ENCODE measurements at regions not wholly inside any gene's neighbourhood (a gene's known extent, or its start where the extent isn't known, plus 50 kb on each side); places are given as distances from the start of the nearest gene placed in this dataset.

GRCh38 chr1:80418134-80418533 is 1382.6 kb upstream of the ADGRL2 start:
- no peak for DNase-seq (ENCODE audit: low spot score)

DNA sequence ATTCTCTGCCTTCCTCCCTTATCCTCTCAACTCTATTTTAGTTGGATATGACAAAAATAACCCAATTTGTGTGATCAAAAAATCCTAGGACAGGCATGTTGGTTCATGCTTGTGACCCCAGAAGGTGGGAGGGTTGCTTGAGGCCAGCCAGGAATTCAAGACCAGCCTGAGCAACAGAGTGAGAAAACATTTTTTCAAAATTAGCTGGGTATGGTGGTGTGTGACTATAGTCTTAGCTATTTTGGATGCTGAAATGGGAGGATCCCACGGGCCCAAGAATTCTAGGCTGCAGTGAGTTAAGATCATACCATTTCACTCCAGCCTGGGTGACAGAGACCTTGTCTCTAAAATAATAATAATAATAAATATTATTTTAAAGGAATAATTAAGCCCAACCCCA is 1383.1 kb upstream of the ADGRL2 start:
- DNase-seq (ENCODE audit: low spot score): peak; percentile 53

GRCh38 chr1:80413969-80414368 is 1386.8 kb upstream of the ADGRL2 start:
- no peak for DNase-seq (ENCODE audit: low spot score)

- DNase-seq (ENCODE audit: low spot score): no peak
Observed at GRCh38 chr1:80410233-80410632, 1390.5 kb upstream of the ADGRL2 start.

DNA sequence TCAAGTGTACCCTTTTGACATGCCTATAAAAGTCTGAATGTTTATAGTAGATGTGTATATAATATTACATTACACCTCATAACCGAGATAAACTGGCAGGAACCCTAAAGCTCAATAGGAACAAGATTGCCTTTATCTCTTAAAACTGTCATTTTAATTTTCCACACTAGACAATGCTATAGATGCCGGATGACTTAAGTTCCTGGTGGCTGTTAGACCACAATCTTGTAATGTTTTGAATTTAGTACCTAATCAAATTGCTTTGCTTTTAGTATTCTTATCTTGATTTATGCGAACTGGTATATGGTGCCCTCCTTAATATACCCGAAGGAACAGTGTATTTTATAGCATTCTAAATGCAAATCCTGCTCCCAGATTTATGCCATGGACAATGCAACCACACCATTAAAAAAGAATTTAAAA is 1397.0 kb upstream of the ADGRL4 start:
- no peak for DNase-seq (ENCODE audit: low spot score)

DNA sequence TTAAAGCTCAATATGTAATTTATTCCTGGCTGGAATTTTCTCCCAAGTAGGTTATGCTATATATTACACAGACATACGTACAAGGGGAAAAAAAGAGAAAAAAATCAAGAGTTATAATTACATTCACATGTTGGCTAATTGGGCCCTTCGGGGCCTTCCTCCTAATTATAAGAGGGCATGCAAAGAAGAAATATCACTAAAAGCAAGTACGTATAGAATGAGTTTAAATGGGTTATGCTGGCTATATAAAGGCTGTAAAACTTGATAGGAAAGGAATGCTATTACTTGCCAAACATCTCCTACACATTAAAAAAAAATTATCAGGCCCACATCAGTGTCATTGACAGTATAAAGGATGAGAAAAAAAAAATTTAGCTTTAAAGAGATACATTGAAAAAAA is 1396.1 kb upstream of the ADGRL4 start:
- DNase-seq (ENCODE audit: low spot score): no peak

DNA sequence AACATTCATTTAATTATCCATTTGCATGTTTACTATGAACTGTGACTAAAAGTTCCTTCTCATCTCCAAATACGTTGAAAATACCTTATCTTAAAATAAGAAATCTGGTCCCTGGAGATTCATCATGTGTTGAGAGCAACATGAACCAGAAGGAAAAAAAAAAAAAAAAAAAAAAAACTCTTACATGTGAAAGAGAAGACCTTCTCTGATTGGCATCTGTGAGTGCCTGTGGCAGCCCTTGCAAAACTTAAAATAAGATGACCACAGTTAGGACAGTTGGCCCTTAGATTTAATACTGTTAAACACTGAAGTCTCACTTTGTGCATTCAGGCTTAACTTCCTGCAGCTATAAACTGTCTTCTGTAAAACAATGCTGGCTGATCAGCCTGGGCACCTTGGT is 1395.2 kb upstream of the ADGRL4 start:
- no peak for DNase-seq (ENCODE audit: low spot score)

GRCh38 chr1:80392529-80392928 is 1386.0 kb upstream of the ADGRL4 start:
- no peak for DNase-seq (ENCODE audit: low spot score)

GRCh38 chr1:80385650-80386049 is 1379.1 kb upstream of the ADGRL4 start:
- no peak for DNase-seq (ENCODE audit: low spot score)

DNA sequence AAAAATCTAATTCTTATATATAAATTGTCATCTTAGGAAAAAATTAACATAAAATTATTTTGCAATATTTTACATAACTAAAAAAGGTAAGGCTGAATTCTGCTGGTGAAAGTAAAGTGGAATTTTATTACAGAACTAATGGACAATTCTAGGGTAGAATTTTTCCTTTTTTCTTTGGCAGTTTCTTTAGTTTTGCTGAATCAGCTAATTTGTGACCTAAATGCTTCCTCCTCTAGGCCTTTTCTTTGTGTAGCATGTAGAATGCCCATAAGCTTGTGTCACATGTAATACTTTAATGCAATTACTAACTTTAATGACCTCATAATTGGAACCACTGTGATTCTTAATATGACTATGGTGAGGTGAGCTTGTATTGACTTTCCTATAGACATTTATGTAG is 1378.4 kb upstream of the ADGRL4 start:
- DNase-seq (ENCODE audit: low spot score): no peak

GRCh38 chr1:80384083-80384830 is 1377.7 kb upstream of the ADGRL4 start:
- no peak for DNase-seq (ENCODE audit: low spot score)

DNA sequence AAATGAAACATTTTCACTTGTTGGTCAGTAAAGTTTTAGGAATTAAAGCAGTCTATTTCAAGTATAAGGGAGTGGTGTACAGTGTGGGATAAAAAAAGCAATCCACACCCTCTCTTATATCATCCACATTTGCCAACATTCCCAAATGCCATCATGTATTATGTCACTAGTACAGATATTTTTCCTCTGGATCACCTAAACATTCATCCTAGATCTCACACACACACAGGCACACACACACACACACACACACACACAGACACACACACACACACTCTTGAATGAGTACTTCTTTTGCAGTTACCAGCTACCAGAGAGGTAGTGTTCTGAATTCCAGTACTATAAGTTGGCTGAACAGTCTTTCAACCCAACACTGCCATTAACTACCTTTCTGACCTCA is 1369.1 kb upstream of the ADGRL4 start:
- peak; percentile 73 for DNase-seq (ENCODE audit: low spot score)

DNA sequence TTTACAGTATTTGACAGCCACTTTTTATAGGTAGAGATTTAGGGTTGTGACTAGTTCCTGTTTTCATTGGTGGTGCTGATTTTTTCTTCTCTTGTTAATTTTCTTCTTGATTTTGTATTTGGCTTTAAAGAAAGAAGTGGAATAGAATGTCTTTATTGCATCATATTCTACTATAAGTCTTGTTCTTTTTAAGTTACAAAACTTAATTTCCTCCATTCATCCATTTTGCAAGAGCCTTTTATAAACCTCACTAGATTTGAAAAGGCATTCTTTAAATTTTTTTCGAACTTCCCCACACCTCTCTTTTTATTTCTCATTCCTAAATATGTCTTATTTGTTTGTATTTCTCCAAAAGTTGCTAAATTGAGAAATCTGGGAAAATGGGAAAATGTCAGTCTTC is 1368.6 kb upstream of the ADGRL4 start:
- no peak for DNase-seq (ENCODE audit: low spot score)

- no peak for DNase-seq (ENCODE audit: low spot score)
Observed at GRCh38 chr1:80369780-80370179, 1363.2 kb upstream of the ADGRL4 start.

DNA sequence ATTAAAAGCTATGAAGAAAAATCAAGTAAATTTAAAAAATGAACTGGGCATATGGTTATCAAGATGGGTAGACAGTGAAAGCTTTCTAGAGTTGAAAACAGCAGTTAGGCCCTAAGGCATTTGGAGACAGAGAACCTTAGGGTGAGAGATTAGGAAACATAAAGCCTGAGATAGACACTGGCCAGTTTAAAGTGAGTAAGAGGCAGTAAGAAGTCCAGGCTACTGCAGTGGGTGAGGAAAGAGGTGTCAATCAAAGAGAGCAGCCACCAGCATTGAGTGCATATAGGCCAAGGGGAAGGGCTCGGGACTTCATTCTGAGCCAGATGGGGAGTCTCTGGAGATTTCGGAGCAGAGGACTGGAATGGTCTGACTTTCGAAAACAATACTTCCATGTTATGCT is 1360.5 kb upstream of the ADGRL4 start:
- no peak for DNase-seq (ENCODE audit: low spot score)

DNA sequence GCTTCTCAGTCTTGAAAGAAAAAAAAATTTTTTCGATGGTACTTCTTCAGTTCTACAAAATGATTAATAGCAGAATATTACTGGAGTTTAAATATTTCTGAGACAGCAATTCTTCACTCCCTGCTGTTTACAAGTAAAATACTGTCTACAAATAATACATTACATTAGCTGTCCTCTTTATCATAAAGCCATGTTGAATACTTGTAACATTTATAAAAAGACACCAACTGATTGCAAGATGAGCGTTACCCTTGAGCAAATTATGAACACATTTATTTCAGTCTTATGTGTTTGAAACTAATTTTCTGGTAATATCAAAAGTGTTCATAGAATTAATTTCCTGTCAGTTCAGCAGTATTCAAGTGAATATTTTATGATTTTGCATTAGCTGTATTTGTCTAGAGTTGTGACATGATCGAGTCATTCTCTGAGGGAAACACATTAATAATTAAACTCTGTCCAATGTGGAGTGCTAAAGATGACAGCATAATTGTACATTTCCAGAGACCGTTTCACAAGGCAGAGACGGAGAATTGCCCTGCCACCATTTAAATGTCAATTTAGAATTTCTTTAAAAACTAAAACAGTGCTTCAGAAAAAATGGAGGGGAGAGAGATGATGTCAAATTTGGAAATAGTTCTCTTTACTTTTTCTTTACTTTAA is 1359.0 kb upstream of the ADGRL4 start:
- DNase-seq (ENCODE audit: low spot score): no peak

DNA sequence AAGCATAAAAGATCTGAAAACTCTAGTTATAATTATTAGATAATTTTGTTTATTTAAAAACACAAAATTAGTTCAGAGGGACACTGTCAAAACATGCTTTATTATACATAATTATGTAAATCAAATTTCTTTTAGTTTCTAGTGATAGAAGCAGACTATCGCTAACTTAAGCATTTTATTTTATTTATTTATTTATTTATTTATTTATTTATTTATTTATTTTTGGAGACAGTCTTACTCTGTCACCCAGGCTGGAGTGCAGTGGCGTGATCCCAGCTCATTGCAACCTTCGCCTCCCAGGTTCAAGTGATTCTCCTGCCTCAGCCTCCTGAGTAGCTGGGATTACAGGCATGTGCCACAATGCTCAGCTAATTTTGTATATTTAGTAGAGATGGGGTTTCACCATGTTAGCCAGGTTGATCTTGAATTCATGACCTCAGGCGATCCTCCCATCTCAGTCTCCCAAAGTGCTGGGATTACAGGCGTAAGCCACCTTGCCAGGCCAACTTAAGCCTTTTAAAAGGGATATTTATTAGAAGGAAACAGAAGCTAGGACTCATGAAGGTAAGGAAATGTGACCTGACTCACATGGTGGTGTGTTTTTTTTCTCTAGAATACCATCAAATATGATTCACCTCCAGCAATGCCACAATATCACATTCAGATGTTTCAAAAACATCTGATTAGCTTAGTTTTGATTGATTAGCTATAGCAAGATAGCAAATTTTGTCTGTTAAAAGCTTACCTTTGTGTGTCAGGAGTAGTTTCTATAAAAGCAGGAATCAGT is 1357.4 kb upstream of the ADGRL4 start:
- DNase-seq (ENCODE audit: low spot score): no peak

DNA sequence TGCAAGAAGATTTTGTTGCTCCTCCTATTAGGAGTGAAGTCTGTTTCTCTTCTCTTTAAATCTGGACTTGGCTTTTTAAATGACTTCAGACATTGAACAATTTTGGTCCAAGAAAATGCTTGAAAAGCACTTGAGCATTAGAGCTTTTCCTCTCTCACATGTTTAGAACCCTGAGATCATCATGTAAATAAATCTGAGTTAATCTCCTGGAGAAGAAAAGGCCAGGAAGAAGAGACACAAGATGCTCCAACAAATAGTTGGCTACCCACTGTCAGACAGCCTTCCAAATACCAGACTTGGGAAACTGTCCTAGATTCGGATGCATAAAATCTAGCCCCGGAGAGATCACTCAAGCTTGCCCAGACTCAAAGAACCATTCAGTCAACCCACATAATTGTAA is 1353.1 kb upstream of the ADGRL4 start:
- DNase-seq (ENCODE audit: low spot score): no peak

DNA sequence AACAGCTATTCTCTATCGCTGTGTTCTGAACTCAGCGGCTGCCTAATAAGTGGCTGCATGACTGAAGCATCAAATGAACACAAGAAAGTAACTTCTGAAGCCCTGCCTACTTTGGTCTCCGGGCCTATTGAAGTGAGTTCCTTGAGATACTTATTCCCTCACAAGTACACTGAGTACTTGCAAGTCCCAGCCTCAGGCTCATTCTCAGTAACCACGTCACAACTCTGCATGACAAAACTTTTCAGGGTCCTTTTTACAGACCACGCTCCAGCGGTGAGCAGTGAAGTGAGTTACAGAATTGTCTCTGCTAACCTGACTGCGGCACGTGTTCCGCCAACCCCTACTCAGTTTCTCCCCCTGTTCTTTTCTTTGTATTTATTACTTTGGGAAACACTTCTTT is 1342.7 kb upstream of the ADGRL4 start:
- no peak for DNase-seq (ENCODE audit: low spot score)

GRCh38 chr1:80341021-80341420 is 1334.5 kb upstream of the ADGRL4 start:
- DNase-seq (ENCODE audit: low spot score): no peak

DNA sequence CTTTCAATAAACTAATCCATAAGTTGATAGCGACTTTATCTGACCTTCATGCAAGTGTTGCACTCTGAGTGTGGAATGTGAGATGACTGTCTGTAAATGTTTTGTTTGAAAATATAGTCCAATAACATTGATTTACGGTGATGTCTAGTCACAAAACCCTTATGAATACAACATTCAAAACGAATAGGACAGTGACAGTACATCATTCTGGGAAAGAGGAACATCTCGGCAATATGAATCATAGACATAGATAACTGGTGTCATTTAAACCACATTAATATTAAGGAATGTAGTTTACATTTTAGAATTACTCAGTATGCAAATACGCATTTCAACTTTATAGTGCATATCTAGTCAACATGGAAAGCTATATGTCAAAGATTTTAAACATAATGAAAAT is 1311.6 kb upstream of the ADGRL4 start:
- no peak for DNase-seq (ENCODE audit: low spot score)

- no peak for DNase-seq (ENCODE audit: low spot score)
Observed at GRCh38 chr1:80310703-80311245, 1304.2 kb upstream of the ADGRL4 start.

DNA sequence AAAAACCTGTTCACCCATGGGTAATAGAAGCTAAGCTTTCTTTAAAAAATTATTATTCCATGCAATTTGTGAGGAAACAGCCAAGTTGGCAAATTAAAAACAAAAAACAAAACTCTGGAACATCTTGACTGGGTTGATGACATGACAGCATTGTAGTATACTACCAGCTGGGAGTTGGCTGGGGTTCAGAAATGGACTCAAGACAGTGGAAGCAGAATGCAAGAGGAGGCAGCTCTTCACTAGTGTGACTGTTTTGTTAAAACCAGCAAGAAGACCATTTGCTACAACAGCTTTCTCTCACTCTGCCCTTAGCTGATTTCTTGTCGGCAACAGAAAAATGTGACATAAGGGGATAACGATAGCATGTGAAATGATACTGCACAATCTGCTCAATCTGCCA is 1298.9 kb upstream of the ADGRL4 start:
- DNase-seq (ENCODE audit: low spot score): no peak
